ENCODE measurements at regions not wholly inside any gene's neighbourhood (a gene's known extent, or its start where the extent isn't known, plus 50 kb on each side); places are given as distances from the start of the nearest gene placed in this dataset.
A peak's percentile ranks its signal among the peaks of the same experiment; 100 is the strongest.

DNA sequence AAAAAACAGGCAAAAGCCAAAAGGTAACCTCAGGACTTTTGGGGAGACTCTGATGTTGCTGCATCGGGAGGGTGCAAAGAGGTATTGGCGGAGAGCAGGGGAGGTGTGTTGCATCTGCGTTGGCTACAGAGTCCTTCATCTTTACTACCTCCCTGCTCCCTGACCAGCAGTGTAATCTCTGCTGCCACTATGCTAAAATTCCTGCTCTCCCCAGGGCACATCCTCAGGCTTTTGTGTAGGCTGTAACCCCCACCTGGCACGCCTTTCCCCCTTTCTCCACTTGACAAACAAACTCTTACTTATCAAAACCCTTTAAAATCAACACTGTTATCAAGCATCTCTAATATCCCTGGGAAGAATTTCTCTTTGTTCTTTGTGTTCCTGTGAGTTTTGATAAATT, 435.3 kb downstream of the HAPSTR1 start:
- no peak overlapping the region; the same call in 1 of the 2 replicates for H3K27ac Mint-ChIP-seq

More for the DNA sequence above, 435.3 kb downstream of the HAPSTR1 start:
- Histone ChIP-seq H4K20me1 (replicated peaks; ENCODE audit: insufficient read depth) (no peaks in the 10 kb centered on the region), H3K4me1 (ENCODE audit: insufficient read depth) (peaks cover 18% of the 10 kb centered on the region), H3F3A (replicated peaks; ENCODE audit: low read depth) (no peaks in the 10 kb centered on the region), H3K27ac (ENCODE audit: low read depth) (peak overlapping the region; percentile 30; the same call in 1 of the 2 replicates), H2AFZ (no peak overlapping the region), H3K4me3 (no peak overlapping the region), H3K36me3 (ENCODE audit: insufficient read depth) (no peaks in the 10 kb centered on the region), H3K9me2 (ENCODE audit: insufficient read depth) (peaks cover 5% of the 10 kb centered on the region), H3K27me3 (ENCODE audit: insufficient read depth) (no peaks in the 10 kb centered on the region), H3K79me2 (replicated peaks; ENCODE audit: insufficient read depth) (no peaks in the 10 kb centered on the region), H3K4me2 (no peak overlapping the region)
- peaks cover 50% of the 10 kb centered on the region for H3K4me1 Mint-ChIP-seq
- H3K36me3 Mint-ChIP-seq (ENCODE audit: low read depth), result no peaks in the 10 kb centered on the region; the same call in 2 of the 3 replicates
- H3K4me3 Mint-ChIP-seq, result no peak overlapping the region
- peak; percentile 86 for ATAC-seq
- H3K27me3 Mint-ChIP-seq (ENCODE audit: insufficient read depth, low read depth, poor library complexity), result peaks cover 3% of the 10 kb centered on the region
- TF ChIP-seq ZNF331 (CRISPR knock-in tag; IDR thresholded peaks at IDR 0.05; ENCODE audit: low read depth) (no peak), CREB1 (CRISPR knock-in tag; IDR thresholded peaks at IDR 0.05; ENCODE audit: low read depth) (no peak), JUNB (IDR thresholded peaks at IDR 0.05; ENCODE audit: unreplicated experiment) (no peak), EZH2 (IDR thresholded peaks at IDR 0.05; ENCODE audit: low read depth, unreplicated experiment) (no peak), STAT1 (IDR thresholded peaks at IDR 0.05; ENCODE audit: unreplicated experiment) (no peak), EZH2phosphoT487 (IDR thresholded peaks at IDR 0.05; ENCODE audit: unreplicated experiment) (no peak)
- TF ChIP-seq, protein P1, sequence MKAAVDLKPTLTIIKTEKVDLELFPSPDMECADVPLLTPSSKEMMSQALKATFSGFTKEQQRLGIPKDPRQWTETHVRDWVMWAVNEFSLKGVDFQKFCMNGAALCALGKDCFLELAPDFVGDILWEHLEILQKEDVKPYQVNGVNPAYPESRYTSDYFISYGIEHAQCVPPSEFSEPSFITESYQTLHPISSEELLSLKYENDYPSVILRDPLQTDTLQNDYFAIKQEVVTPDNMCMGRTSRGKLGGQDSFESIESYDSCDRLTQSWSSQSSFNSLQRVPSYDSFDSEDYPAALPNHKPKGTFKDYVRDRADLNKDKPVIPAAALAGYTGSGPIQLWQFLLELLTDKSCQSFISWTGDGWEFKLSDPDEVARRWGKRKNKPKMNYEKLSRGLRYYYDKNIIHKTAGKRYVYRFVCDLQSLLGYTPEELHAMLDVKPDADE (IDR thresholded peaks at IDR 0.05), result no peak
- TF ChIP-seq, protein P2, sequence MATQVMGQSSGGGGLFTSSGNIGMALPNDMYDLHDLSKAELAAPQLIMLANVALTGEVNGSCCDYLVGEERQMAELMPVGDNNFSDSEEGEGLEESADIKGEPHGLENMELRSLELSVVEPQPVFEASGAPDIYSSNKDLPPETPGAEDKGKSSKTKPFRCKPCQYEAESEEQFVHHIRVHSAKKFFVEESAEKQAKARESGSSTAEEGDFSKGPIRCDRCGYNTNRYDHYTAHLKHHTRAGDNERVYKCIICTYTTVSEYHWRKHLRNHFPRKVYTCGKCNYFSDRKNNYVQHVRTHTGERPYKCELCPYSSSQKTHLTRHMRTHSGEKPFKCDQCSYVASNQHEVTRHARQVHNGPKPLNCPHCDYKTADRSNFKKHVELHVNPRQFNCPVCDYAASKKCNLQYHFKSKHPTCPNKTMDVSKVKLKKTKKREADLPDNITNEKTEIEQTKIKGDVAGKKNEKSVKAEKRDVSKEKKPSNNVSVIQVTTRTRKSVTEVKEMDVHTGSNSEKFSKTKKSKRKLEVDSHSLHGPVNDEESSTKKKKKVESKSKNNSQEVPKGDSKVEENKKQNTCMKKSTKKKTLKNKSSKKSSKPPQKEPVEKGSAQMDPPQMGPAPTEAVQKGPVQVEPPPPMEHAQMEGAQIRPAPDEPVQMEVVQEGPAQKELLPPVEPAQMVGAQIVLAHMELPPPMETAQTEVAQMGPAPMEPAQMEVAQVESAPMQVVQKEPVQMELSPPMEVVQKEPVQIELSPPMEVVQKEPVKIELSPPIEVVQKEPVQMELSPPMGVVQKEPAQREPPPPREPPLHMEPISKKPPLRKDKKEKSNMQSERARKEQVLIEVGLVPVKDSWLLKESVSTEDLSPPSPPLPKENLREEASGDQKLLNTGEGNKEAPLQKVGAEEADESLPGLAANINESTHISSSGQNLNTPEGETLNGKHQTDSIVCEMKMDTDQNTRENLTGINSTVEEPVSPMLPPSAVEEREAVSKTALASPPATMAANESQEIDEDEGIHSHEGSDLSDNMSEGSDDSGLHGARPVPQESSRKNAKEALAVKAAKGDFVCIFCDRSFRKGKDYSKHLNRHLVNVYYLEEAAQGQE (IDR thresholded peaks at IDR 0.05; ENCODE audit: unreplicated experiment), result no peak
- TF ChIP-seq, protein P3, sequence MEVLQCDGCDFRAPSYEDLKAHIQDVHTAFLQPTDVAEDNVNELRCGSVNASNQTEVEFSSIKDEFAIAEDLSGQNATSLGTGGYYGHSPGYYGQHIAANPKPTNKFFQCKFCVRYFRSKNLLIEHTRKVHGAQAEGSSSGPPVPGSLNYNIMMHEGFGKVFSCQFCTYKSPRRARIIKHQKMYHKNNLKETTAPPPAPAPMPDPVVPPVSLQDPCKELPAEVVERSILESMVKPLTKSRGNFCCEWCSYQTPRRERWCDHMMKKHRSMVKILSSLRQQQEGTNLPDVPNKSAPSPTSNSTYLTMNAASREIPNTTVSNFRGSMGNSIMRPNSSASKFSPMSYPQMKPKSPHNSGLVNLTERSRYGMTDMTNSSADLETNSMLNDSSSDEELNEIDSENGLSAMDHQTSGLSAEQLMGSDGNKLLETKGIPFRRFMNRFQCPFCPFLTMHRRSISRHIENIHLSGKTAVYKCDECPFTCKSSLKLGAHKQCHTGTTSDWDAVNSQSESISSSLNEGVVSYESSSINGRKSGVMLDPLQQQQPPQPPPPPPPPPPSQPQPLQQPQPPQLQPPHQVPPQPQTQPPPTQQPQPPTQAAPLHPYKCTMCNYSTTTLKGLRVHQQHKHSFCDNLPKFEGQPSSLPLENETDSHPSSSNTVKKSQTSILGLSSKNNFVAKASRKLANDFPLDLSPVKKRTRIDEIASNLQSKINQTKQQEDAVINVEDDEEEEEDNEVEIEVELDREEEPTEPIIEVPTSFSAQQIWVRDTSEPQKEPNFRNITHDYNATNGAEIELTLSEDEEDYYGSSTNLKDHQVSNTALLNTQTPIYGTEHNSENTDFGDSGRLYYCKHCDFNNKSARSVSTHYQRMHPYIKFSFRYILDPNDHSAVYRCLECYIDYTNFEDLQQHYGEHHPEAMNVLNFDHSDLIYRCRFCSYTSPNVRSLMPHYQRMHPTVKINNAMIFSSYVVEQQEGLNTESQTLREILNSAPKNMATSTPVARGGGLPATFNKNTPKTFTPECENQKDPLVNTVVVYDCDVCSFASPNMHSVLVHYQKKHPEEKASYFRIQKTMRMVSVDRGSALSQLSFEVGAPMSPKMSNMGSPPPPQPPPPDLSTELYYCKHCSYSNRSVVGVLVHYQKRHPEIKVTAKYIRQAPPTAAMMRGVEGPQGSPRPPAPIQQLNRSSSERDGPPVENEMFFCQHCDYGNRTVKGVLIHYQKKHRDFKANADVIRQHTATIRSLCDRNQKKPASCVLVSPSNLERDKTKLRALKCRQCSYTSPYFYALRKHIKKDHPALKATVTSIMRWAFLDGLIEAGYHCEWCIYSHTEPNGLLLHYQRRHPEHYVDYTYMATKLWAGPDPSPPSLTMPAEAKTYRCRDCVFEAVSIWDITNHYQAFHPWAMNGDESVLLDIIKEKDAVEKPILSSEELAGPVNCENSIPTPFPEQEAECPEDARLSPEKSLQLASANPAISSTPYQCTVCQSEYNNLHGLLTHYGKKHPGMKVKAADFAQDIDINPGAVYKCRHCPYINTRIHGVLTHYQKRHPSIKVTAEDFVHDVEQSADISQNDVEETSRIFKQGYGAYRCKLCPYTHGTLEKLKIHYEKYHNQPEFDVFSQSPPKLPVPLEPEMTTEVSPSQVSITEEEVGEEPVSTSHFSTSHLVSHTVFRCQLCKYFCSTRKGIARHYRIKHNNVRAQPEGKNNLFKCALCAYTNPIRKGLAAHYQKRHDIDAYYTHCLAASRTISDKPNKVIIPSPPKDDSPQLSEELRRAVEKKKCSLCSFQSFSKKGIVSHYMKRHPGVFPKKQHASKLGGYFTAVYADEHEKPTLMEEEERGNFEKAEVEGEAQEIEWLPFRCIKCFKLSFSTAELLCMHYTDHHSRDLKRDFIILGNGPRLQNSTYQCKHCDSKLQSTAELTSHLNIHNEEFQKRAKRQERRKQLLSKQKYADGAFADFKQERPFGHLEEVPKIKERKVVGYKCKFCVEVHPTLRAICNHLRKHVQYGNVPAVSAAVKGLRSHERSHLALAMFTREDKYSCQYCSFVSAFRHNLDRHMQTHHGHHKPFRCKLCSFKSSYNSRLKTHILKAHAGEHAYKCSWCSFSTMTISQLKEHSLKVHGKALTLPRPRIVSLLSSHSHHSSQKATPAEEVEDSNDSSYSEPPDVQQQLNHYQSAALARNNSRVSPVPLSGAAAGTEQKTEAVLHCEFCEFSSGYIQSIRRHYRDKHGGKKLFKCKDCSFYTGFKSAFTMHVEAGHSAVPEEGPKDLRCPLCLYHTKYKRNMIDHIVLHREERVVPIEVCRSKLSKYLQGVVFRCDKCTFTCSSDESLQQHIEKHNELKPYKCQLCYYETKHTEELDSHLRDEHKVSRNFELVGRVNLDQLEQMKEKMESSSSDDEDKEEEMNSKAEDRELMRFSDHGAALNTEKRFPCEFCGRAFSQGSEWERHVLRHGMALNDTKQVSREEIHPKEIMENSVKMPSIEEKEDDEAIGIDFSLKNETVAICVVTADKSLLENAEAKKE (CRISPR knock-in tag; IDR thresholded peaks at IDR 0.05), result no peak
- peaks cover 7% of the 10 kb centered on the region; the same call in 2 of the 3 replicates for H3K9me3 Mint-ChIP-seq
- DNase-seq (ENCODE audit: low spot score), result peak; percentile 58
